OCI-LY7 (cell line): ENCODE measurements at regions not wholly inside any gene's neighbourhood (a gene's known extent, or its start where the extent isn't known, plus 50 kb on each side); places are given as distances from the start of the nearest gene placed in this dataset.

Source experiments
- EZH2phosphoT487 ChIP-seq: fragments of 200-600 bp; sonication (generic); IDR thresholded peaks from 2 replicates; pipeline ENCODE4 v1.6.1; 2018; ENCODE audit warnings: low read depth, borderline replicate concordance, mild to moderate bottlenecking, mixed run types, antibody characterized with exemption, low read length, moderate library complexity, mixed read lengths
- TF ChIP-seq, protein P1 (sequence below): fragments of 200-600 bp; sonication (generic); conservative IDR thresholded peaks from 2 replicates; pipeline ENCODE4 v1.5.1; 2014; ENCODE audit warnings: mild to moderate bottlenecking, antibody characterized with exemption, low read length, moderate library complexity, mixed read lengths

DNA sequence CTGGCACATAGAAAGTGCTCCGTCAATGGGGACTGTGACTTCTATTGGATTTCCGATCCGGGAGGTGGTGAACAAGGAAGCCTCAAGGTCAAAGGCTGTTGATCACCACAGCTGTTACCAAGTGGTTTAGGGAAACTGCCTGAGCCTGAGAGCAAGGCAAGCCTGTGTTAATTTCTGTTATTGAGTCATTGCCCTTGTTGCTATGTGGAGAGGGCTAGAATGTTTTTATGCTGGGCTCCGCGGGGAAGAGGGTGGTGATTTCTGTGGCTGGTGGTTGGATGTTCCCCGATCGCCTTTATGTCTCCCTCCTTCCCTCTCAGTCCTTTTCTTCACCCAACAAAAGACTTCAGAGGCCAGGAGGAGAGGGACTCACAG, 108.5 kb upstream of the ALX4 start:
- no peak for TF ChIP-seq EZH2phosphoT487
- TF ChIP-seq, protein P1, sequence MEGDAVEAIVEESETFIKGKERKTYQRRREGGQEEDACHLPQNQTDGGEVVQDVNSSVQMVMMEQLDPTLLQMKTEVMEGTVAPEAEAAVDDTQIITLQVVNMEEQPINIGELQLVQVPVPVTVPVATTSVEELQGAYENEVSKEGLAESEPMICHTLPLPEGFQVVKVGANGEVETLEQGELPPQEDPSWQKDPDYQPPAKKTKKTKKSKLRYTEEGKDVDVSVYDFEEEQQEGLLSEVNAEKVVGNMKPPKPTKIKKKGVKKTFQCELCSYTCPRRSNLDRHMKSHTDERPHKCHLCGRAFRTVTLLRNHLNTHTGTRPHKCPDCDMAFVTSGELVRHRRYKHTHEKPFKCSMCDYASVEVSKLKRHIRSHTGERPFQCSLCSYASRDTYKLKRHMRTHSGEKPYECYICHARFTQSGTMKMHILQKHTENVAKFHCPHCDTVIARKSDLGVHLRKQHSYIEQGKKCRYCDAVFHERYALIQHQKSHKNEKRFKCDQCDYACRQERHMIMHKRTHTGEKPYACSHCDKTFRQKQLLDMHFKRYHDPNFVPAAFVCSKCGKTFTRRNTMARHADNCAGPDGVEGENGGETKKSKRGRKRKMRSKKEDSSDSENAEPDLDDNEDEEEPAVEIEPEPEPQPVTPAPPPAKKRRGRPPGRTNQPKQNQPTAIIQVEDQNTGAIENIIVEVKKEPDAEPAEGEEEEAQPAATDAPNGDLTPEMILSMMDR = no peak
